Fibroblast of skin of scalp (primary cell): ENCODE measurements at regions not wholly inside any gene's neighbourhood (a gene's known extent, or its start where the extent isn't known, plus 50 kb on each side); places are given as distances from the start of the nearest gene placed in this dataset.
"Not testable (repeated sequence)": the region's sequence is repeated elsewhere in the genome, so short reads cannot be mapped to it uniquely, and the experiment has no call there.

Experiments
- DNase-seq: peaks from one replicate; pipeline ENCODE4 v3.0.0-alpha.2; 2013

GRCh38 chr22:49697047-49697446 lies 130.6 kb downstream of the BRD1 start:
- DNase-seq: no peak

DNA sequence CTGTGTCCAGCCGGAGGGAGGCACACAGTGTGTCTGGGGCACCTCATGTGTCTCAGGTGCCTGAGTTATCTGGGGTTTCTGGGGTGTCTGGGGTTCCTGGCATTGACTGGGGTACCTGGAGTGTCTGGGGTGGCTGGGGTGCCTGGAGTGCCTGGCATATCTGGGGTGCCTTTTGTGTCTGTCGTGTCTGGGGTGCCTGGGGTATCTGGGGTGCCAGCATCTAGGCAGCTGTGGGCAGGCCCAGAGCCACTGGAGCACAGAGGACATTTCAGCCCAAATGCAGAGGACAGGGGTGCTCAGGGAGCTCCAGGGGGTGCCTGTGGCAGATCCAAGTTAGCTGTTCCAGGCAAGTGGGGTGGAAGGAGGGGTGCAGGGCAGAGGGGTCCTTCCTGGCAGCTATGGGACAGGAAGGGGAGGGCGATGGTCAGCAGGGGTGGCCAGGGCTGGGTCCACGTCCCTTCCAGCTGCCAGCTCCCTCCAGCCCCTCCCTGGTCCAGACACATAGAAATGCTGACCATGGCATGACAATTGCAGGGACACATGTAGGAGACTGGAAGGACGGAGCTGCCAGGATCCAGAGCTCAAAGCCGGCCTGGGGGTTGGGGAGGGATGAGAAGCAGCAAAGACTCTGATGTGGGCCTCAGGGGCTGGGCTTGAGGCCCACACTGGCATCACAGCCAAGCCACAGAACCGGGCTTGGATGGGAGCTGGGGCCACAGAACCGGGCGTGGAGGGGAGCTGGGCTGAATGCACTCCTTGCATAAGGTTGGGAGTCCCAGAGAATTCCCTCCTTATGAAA lies 133.0 kb downstream of the BRD1 start:
- DNase-seq: no peak

GRCh38 chr22:49693848-49694247 lies 133.8 kb downstream of the BRD1 start:
- DNase-seq: no peak

- DNase-seq: no peak
Observed at GRCh38 chr22:49693416-49693815, 134.3 kb downstream of the BRD1 start.

GRCh38 chr22:49692499-49693225 lies 135.0 kb downstream of the BRD1 start:
- no peak for DNase-seq

GRCh38 chr22:49691256-49691655 lies 136.4 kb downstream of the BRD1 start:
- no peak for DNase-seq

DNA sequence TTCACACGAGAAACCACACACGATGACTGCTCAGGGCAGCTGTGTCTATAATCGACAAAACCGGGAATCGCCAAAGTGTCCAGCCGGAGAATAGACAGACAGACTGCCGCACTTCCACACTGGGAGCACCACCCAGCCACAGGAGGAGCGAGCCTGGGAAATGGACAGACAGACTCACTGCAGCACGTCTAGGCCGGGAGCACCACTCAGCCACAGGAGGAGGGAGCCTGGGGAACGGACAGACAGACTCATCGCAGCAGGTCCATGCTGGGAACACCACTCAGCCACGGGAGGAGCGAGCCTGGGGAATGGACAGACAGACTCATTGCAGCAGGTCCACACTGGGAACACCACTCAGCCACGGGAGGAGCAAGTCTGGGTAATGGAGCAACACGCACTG lies 137.2 kb downstream of the BRD1 start:
- no peak for DNase-seq

GRCh38 chr22:49689858-49690257 lies 137.8 kb downstream of the BRD1 start:
- DNase-seq: no peak

DNA sequence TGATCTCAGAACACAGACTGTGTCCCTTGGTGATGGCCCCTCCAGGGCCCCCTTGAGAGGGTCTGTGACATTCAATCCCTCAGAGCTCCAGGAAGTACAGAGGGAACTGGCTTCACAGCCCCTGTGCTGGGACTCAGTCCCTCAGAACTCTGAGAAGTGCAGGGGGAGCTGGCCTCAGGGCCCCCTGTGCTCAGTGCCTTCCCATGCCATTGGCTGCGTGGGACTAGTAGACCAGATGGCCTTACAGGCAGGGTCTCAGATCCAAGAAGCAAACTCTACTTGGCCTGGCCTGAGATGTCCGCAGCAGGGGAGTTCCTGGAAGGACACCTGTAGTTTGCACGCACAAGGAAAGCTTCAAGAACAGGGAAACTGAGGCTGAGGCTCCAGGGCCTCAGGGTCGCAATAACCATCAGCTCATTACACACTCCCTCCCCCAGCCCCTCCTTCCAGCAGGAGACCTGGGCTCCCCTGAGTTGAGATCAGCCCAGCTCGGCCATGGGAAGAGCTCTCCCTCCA lies 138.4 kb downstream of the BRD1 start:
- DNase-seq: no peak

DNA sequence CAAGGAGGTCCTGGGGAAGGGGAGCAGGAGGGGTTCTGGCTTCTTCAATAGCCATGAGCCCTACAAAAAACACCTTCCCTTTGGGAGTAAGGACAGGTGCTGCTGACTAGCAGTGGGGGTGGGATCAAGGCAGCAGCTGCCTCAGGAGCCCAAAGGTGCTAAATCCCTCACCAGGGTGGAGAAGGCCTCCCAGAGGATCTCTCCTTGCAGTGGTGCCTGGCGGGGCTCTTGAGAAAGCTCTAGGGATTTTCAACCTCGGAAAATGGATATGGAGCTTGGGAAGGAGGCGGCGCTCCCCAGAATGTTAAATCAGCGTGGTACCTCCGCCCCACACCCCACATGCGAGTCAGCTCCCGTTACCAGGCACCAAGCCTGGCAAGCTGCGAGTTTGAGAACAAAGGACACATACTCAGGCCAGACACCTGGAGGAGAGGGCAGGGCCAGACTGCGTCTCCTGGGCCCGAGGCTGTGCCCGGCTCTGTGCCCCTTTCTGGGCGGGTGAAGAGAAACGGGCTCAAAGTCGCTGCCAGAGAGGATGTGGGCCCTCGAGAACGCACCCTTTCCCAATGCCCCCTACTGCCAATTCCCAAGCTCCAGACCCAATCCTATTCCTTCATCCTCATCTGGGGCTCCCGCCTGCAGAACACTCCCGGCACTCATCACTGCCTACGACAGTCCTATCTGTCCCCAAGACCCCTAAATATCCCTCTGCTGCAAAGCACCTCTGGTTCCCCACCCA lies 139.0 kb downstream of the BRD1 start:
- DNase-seq: no peak

GRCh38 chr22:49687786-49688515 lies 139.7 kb downstream of the BRD1 start:
- no peak for DNase-seq

GRCh38 chr22:49687333-49687732 lies 140.3 kb downstream of the BRD1 start:
- no peak for DNase-seq

DNA sequence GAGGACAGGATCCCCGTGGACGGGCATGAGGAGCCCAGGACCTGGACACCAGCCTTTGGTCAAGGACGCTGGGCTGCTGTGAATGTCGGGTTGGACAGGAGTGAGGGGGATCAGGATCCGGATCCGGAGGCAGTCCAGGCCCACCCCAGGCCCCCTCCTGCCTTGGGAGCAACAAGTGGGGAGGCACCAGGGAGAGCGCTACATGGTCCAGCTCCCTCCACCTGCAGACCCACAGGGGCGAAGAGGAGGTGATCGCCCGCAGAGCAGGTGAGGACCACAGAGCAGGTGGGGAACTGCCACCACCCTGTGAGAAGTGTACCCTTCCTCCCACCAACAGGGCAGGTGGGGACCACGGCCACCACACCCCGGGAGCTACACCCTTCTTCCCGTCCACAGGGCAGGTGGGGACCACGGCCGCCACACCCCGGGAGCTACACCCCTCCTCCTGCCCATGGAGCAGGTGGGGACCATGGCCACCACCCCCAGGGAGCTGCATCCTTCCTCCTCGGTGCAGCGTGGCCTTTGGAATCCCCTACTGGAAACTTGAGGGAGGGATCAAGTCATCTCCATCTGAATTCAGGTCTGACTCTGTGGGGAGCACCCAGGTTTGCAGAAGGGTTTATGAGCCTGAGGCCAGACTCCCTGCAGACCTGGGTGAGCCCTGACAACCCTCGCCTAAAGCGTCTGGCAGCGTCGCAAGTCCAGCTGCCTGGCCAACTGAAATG lies 141.0 kb downstream of the BRD1 start:
- DNase-seq: no peak

GRCh38 chr22:49685686-49686085 lies 142.0 kb downstream of the BRD1 start:
- no peak for DNase-seq

DNA sequence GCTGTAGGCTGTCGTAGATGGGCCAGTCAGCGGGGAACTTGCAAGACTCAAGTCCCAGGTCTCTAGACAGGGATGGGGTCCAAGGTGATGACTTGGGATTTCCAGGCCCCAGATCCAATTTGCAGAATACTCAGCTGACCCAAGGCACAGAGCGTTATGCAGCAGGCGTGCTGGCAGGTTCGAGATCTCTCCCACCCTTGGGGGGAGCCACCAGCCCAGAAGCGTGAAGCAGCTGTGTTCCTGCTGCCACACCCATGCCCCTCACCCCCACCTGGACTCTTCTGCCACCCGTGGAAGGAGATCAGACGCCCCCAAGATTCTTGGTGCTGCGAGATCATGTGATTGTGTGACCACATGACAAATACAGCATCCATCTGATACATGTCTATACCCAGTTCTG lies 142.6 kb downstream of the BRD1 start:
- no peak for DNase-seq

DNA sequence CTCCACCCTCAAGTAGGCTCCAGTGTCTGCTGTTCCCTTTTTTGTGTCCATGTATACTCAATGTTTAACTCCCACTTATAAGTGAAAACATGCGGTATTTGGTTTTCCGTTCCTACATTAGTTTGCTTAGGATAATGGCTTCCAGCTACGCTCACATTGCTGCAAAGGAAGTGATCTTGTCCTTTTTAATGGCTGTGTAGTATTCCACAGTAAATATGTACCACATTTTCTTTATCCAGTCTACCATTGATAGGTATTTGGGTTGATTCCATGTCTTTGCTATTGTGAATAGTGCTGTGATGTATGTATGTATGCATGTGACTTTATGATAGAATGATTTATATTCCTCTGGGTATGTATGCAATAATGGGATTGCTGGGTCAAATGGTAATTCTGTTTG lies 144.6 kb downstream of the BRD1 start:
- DNase-seq: no peak

GRCh38 chr22:49680819-49681218 lies 146.9 kb downstream of the BRD1 start:
- DNase-seq: not testable (repeated sequence)

- DNase-seq: no peak
Observed at GRCh38 chr22:49678842-49679170, 148.9 kb downstream of the BRD1 start.

DNA sequence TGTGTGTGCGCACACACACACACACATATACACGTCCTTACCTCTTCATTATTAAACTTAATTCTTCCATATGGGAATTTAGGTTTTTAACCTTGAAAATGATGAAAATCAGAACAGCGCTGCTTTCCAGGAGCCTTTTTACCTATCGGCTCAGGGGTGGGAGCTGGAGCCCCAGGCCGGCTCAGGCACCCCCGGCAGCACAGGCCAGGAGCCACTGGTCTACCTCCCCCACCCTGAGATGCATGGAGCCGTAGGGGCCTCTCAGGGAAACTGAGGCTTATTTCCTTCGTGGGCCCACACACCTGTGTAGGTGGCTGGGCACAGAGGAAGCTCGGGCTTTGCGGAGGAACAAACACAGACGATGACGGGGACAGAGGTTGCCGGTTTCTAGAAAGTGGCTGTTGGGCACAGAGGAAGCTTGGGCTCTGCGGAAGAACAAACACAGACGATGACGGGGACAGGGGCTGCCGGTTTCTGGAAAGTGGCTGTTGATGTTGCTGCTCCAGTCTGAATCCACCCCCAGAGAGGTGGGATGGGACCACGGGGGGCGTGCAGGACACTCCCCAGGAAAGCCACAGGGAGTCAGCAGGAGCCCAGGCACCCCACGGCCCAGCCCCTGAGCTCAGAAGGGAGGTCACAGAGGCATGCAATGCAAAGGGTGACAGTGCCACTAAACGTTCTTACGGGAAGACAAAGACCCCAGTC lies 149.4 kb downstream of the BRD1 start:
- DNase-seq: no peak

- DNase-seq: no peak
Observed at GRCh38 chr22:49677495-49677889, 150.2 kb downstream of the BRD1 start.

- DNase-seq: no peak
Observed at GRCh38 chr22:49676783-49677494, 150.7 kb downstream of the BRD1 start.
